Naive thymus-derived CD8-positive, alpha-beta T cell (primary cell): ENCODE measurements at regions not wholly inside any gene's neighbourhood (a gene's known extent, or its start where the extent isn't known, plus 50 kb on each side); places are given as distances from the start of the nearest gene placed in this dataset.

Experiments used
- ATAC-seq, 2 donors: fragments of 150-1000 bp; cut with Tn5 transposase in 1 of 2; sonication (Bioruptor Pico), chemical (Tn5 transposase) in 1 of 2; 1 replicate in 1 of 2; 2 replicates in 1 of 2; pipeline ENCODE4 v1.10.0; 2021; ENCODE audit warnings: mild to moderate bottlenecking in 2 of 2, moderate library complexity in 2 of 2
- POLR2A ChIA-PET: fragments of 350-600 bp; sonication (Branson Sonifier 250); formaldehyde crosslinking; loops from one replicate; lab custom pipeline; 2021; ENCODE audit warnings: antibody characterized with exemption; lab: Charles Lee
- DNase-seq, 10 donors: peaks; one replicate each; pipeline versions ENCODE4 v3.0.0 to v3.0.0-alpha.2; 2020 to 2022
- H3K27ac Mint-ChIP-seq, 10 donors: one replicate each; pipeline ENCODE4 v1.8.0; 2020 to 2022; ENCODE audit warnings: mild to moderate bottlenecking in 10 of 10, mixed read lengths in 10 of 10, moderate library complexity in 4 of 10, inconsistent platforms in 1 of 10
- H3K27me3 Mint-ChIP-seq, 5 donors: one replicate each; pipeline ENCODE4 v1.8.0; 2021 to 2022; ENCODE audit warnings: mixed read lengths in 5 of 5
- H3K36me3 Mint-ChIP-seq, 3 donors: one replicate each; pipeline ENCODE4 v1.8.0; 2020 to 2022; ENCODE audit warnings: mixed read lengths in 3 of 3, mild to moderate bottlenecking in 2 of 3, inconsistent platforms in 1 of 3
- H3K4me1 Mint-ChIP-seq, 4 donors: one replicate each; pipeline ENCODE4 v1.8.0; 2021 to 2022; ENCODE audit warnings: mixed read lengths in 4 of 4
- H3K4me3 Mint-ChIP-seq, 10 donors: one replicate each; pipeline ENCODE4 v1.8.0; 2020 to 2022; ENCODE audit warnings: mild to moderate bottlenecking in 10 of 10, mixed read lengths in 10 of 10, moderate library complexity in 6 of 10, inconsistent platforms in 1 of 10
- H3K9me3 Mint-ChIP-seq, 9 donors: one replicate each; pipeline ENCODE4 v1.8.0; 2020 to 2022; ENCODE audit warnings: mixed read lengths in 9 of 9, mild to moderate bottlenecking in 3 of 9, inconsistent platforms in 1 of 9, moderate library complexity in 1 of 9

GRCh38 chr3:135691240-135691639 lies 274.3 kb upstream of the PPP2R3A start:
- H3K27me3 Mint-ChIP-seq, result peaks cover 0 to 4% (median 0%) of the 10 kb centered on the region in 5 donors
- no peak overlapping the region for H3K4me3 Mint-ChIP-seq
- POLR2A ChIA-PET, result no interaction called here

GRCh38 chr3:135694142-135694541 lies 271.4 kb upstream of the PPP2R3A start:
- POLR2A ChIA-PET, result no interaction called here
- peaks cover 0 to 2% (median 0%) of the 10 kb centered on the region in 9 donors for H3K9me3 Mint-ChIP-seq
- no peaks in the 10 kb centered on the region for H3K36me3 Mint-ChIP-seq

More at GRCh38 chr3:135691240-135691639, 274.3 kb upstream of the PPP2R3A start:
- no peak for ATAC-seq
- no peak overlapping the region for H3K27ac Mint-ChIP-seq
- no peaks in the 10 kb centered on the region for H3K4me1 Mint-ChIP-seq
- peaks cover 0 to 3% (median 0%) of the 10 kb centered on the region in 3 donors for H3K36me3 Mint-ChIP-seq
- peaks cover 0 to 5% (median 2%) of the 10 kb centered on the region in 9 donors for H3K9me3 Mint-ChIP-seq
- DNase-seq, result no peak

GRCh38 chr3:135699741-135700140 lies 265.8 kb upstream of the PPP2R3A start:
- no peaks in the 10 kb centered on the region for H3K36me3 Mint-ChIP-seq
- no peak overlapping the region for H3K27ac Mint-ChIP-seq
- H3K4me1 Mint-ChIP-seq, result no peaks in the 10 kb centered on the region
- DNase-seq (no peak), ATAC-seq (no peak)
- H3K27me3 Mint-ChIP-seq, result peaks cover 0 to 4% (median 0%) of the 10 kb centered on the region in 5 donors
- POLR2A ChIA-PET, result no interaction called here
- no peak overlapping the region for H3K4me3 Mint-ChIP-seq
- H3K9me3 Mint-ChIP-seq, result peaks cover 0 to 2% (median 0%) of the 10 kb centered on the region in 9 donors

More at GRCh38 chr3:135694142-135694541, 271.4 kb upstream of the PPP2R3A start:
- Mint-ChIP-seq H3K27ac (no peak overlapping the region), H3K4me1 (no peaks in the 10 kb centered on the region), H3K4me3 (no peak overlapping the region), H3K27me3 (no peaks in the 10 kb centered on the region)
- ATAC-seq (no peak), DNase-seq (no peak)

GRCh38 chr3:135706758-135707375 lies 258.7 kb upstream of the PPP2R3A start:
- Mint-ChIP-seq H3K27ac (no peak overlapping the region), H3K36me3 (no peaks in the 10 kb centered on the region), H3K9me3 (peaks cover 0 to 8% (median 0%) of the 10 kb centered on the region in 9 donors), H3K4me1 (no peaks in the 10 kb centered on the region), H3K4me3 (no peak overlapping the region), H3K27me3 (peaks cover 0 to 9% (median 0%) of the 10 kb centered on the region in 5 donors)
- no peak for DNase-seq
- ATAC-seq, result no peak
- POLR2A ChIA-PET, result no interaction called here

- Mint-ChIP-seq H3K27ac (no peak overlapping the region), H3K36me3 (no peaks in the 10 kb centered on the region), H3K27me3 (peaks cover 0 to 8% (median 2%) of the 10 kb centered on the region in 5 donors), H3K4me3 (no peak overlapping the region), H3K9me3 (peaks cover 2 to 31% (median 13%) of the 10 kb centered on the region in 9 donors), H3K4me1 (no peaks in the 10 kb centered on the region)
- ATAC-seq (no peak), DNase-seq (no peak)
- POLR2A ChIA-PET, result no interaction called here
These were observed 246.1 kb upstream of the PPP2R3A start for GRCh38 chr3:135719449-135719848.

- Mint-ChIP-seq H3K27ac (no peak overlapping the region), H3K27me3 (peaks cover 0 to 6% (median 0%) of the 10 kb centered on the region in 5 donors), H3K9me3 (peaks cover 11 to 51% (median 26%) of the 10 kb centered on the region in 9 donors), H3K4me1 (no peaks in the 10 kb centered on the region), H3K36me3 (peaks cover 0 to 20% (median 0%) of the 10 kb centered on the region in 3 donors), H3K4me3 (no peak overlapping the region)
- DNase-seq (no peak), ATAC-seq (no peak)
- POLR2A ChIA-PET, result no interaction called here
These were observed 237.4 kb upstream of the PPP2R3A start for GRCh38 chr3:135728007-135728721.

- Mint-ChIP-seq H3K4me1 (no peaks in the 10 kb centered on the region), H3K9me3 (peaks cover 12 to 48% (median 29%) of the 10 kb centered on the region in 9 donors), H3K27me3 (peaks cover 0 to 8% (median 1%) of the 10 kb centered on the region in 5 donors), H3K36me3 (peaks cover 0 to 15% (median 1%) of the 10 kb centered on the region in 3 donors), H3K4me3 (no peak overlapping the region), H3K27ac (no peak overlapping the region)
- no peak for DNase-seq
- no peak for ATAC-seq
- POLR2A ChIA-PET, result no interaction called here
These were observed 234.0 kb upstream of the PPP2R3A start for GRCh38 chr3:135731546-135731945.

GRCh38 chr3:135736740-135737139 lies 228.8 kb upstream of the PPP2R3A start:
- Mint-ChIP-seq H3K9me3 (peaks cover 9 to 39% (median 31%) of the 10 kb centered on the region in 9 donors), H3K27me3 (peaks cover 0 to 23% (median 6%) of the 10 kb centered on the region in 5 donors), H3K4me1 (no peaks in the 10 kb centered on the region), H3K36me3 (peaks cover 0 to 8% (median 1%) of the 10 kb centered on the region in 3 donors), H3K27ac (no peak overlapping the region), H3K4me3 (no peak overlapping the region)
- DNase-seq (no peak), ATAC-seq (no peak)
- POLR2A ChIA-PET, result no interaction called here

GRCh38 chr3:135739779-135740178 lies 225.7 kb upstream of the PPP2R3A start:
- no peak overlapping the region for H3K27ac Mint-ChIP-seq
- no peak overlapping the region for H3K4me3 Mint-ChIP-seq
- H3K36me3 Mint-ChIP-seq, result peaks cover 0 to 8% (median 1%) of the 10 kb centered on the region in 3 donors
- no peaks in the 10 kb centered on the region for H3K4me1 Mint-ChIP-seq
- POLR2A ChIA-PET, result no interaction called here
- no peak for ATAC-seq
- H3K9me3 Mint-ChIP-seq, result peaks cover 9 to 35% (median 24%) of the 10 kb centered on the region in 9 donors
- DNase-seq, result no peak
- H3K27me3 Mint-ChIP-seq, result peaks cover 0 to 33% (median 9%) of the 10 kb centered on the region in 5 donors

- peaks cover 0 to 8% (median 1%) of the 10 kb centered on the region in 3 donors for H3K36me3 Mint-ChIP-seq
- POLR2A ChIA-PET, result no interaction called here
- H3K27ac Mint-ChIP-seq, result no peak overlapping the region
- peaks cover 0 to 31% (median 7%) of the 10 kb centered on the region in 5 donors for H3K27me3 Mint-ChIP-seq
- ATAC-seq (no peak), DNase-seq (no peak)
- no peaks in the 10 kb centered on the region for H3K4me1 Mint-ChIP-seq
- H3K4me3 Mint-ChIP-seq, result no peak overlapping the region
- H3K9me3 Mint-ChIP-seq, result peaks cover 8 to 31% (median 22%) of the 10 kb centered on the region in 9 donors
These were observed 225.3 kb upstream of the PPP2R3A start for GRCh38 chr3:135740211-135740610.

GRCh38 chr3:135740751-135741150 lies 224.8 kb upstream of the PPP2R3A start:
- POLR2A ChIA-PET, result no interaction called here
- Mint-ChIP-seq H3K4me3 (no peak overlapping the region), H3K36me3 (peaks cover 0 to 6% (median 1%) of the 10 kb centered on the region in 3 donors), H3K27ac (no peak overlapping the region), H3K9me3 (peaks cover 6 to 29% (median 18%) of the 10 kb centered on the region in 9 donors), H3K27me3 (peaks cover 0 to 31% (median 7%) of the 10 kb centered on the region in 5 donors), H3K4me1 (no peaks in the 10 kb centered on the region)
- DNase-seq (no peak), ATAC-seq (no peak)

- H3K27ac Mint-ChIP-seq, result no peak overlapping the region
- no peaks in the 10 kb centered on the region for H3K4me1 Mint-ChIP-seq
- peaks cover 0 to 4% (median 0%) of the 10 kb centered on the region in 3 donors for H3K36me3 Mint-ChIP-seq
- peaks cover 0 to 9% (median 3%) of the 10 kb centered on the region in 9 donors for H3K9me3 Mint-ChIP-seq
- DNase-seq (no peak), ATAC-seq (no peak)
- POLR2A ChIA-PET, result no interaction called here
- peaks cover 0 to 9% (median 6%) of the 10 kb centered on the region in 5 donors for H3K27me3 Mint-ChIP-seq
- no peak overlapping the region for H3K4me3 Mint-ChIP-seq
These were observed 213.5 kb upstream of the PPP2R3A start for GRCh38 chr3:135751991-135752390.

GRCh38 chr3:135752851-135753250 lies 212.7 kb upstream of the PPP2R3A start:
- peaks cover 0 to 7% (median 3%) of the 10 kb centered on the region in 9 donors for H3K9me3 Mint-ChIP-seq
- DNase-seq (no peak), ATAC-seq (no peak)
- no peaks in the 10 kb centered on the region for H3K4me1 Mint-ChIP-seq
- H3K27ac Mint-ChIP-seq, result no peak overlapping the region
- H3K27me3 Mint-ChIP-seq, result peaks cover 0 to 9% (median 6%) of the 10 kb centered on the region in 5 donors
- H3K4me3 Mint-ChIP-seq, result no peak overlapping the region
- POLR2A ChIA-PET, result no interaction called here
- peaks cover 0 to 4% (median 0%) of the 10 kb centered on the region in 3 donors for H3K36me3 Mint-ChIP-seq
